Mammary epithelial cell (primary cell): ENCODE measurements at regions not wholly inside any gene's neighbourhood (a gene's known extent, or its start where the extent isn't known, plus 50 kb on each side); places are given as distances from the start of the nearest gene placed in this dataset.
"Not testable (repeated sequence)": the region's sequence is repeated elsewhere in the genome, so short reads cannot be mapped to it uniquely, and the experiment has no call there.

Source experiments
- EZH2 ChIP-seq: IDR thresholded peaks from 2 replicates; pipeline ENCODE4 v1.6.1; 2012; ENCODE audit warnings: low read length, inconsistent platforms, borderline replicate concordance
- TF ChIP-seq, protein P1 (sequence below), 2 donors: IDR thresholded peaks in 1 of 2; conservative IDR thresholded peaks in 1 of 2; 2 replicates each; pipeline ENCODE4 v1.5.1; 2011 to 2012; ENCODE audit warnings: inconsistent platforms in 2 of 2, low read length in 2 of 2, mild to moderate bottlenecking in 2 of 2, control low read depth in 1 of 2, low read depth in 1 of 2; ENCODE audit not compliant: insufficient read depth in 1 of 2; ENCODE audit errors: extremely low read depth in 1 of 2

DNA sequence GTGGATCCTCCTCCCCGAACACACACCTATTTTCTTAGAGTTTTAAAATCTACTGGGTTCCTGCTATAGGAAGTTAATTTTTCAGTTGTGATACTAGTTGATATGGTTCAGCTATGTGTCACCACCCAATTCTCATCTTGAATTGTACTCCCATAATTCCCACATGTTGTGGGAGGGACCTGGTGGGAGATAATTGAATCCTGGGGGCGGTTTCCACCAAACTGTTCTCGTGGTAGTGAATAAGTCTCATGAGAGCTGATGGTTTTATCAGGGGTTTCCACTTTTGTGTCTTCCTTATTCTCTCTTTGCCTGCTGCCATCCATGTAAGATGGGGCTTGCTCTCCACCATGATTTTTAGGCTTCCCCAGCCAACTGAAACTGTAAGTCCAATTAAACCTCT, 571.6 kb downstream of the KCNA4 start:
- TF ChIP-seq, protein P1, sequence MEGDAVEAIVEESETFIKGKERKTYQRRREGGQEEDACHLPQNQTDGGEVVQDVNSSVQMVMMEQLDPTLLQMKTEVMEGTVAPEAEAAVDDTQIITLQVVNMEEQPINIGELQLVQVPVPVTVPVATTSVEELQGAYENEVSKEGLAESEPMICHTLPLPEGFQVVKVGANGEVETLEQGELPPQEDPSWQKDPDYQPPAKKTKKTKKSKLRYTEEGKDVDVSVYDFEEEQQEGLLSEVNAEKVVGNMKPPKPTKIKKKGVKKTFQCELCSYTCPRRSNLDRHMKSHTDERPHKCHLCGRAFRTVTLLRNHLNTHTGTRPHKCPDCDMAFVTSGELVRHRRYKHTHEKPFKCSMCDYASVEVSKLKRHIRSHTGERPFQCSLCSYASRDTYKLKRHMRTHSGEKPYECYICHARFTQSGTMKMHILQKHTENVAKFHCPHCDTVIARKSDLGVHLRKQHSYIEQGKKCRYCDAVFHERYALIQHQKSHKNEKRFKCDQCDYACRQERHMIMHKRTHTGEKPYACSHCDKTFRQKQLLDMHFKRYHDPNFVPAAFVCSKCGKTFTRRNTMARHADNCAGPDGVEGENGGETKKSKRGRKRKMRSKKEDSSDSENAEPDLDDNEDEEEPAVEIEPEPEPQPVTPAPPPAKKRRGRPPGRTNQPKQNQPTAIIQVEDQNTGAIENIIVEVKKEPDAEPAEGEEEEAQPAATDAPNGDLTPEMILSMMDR (conservative IDR thresholded peaks at IDR 0.05 in 1 of 2, IDR thresholded peaks at IDR 0.05 in 1 of 2; ENCODE audit: extremely low read depth in 1 of 2, insufficient read depth in 1 of 2, low read depth in 1 of 2, low read length in 2 of 2): not testable (repeated sequence)
- not testable (repeated sequence) for TF ChIP-seq EZH2
